Ectodermal cell (in vitro differentiated cells): ENCODE measurements at regions not wholly inside any gene's neighbourhood (a gene's known extent, or its start where the extent isn't known, plus 50 kb on each side); places are given as distances from the start of the nearest gene placed in this dataset.

Experiments
- H3K27ac ChIP-seq: 2 replicates; pipeline ENCODE4 v1.7.0; 2013; ENCODE audit warnings: mild to moderate bottlenecking, low read depth, low read length; ENCODE audit not compliant: insufficient read depth, poor library complexity, severe bottlenecking
- H3K27me3 ChIP-seq: 2 replicates; pipeline ENCODE4 v1.7.0; 2013; ENCODE audit warnings: mild to moderate bottlenecking, low read length; ENCODE audit not compliant: insufficient read depth, control insufficient read depth, poor library complexity, severe bottlenecking
- H3K36me3 ChIP-seq: one replicate; pipeline ENCODE4 v1.7.0; 2013; ENCODE audit warnings: low read length; ENCODE audit not compliant: control insufficient read depth, insufficient read depth
- H3K4me1 ChIP-seq: one replicate; pipeline ENCODE4 v1.7.0; 2013; ENCODE audit warnings: low read length; ENCODE audit not compliant: control insufficient read depth, insufficient read depth
- H3K4me3 ChIP-seq: 2 replicates; pipeline ENCODE4 v1.7.0; 2013; ENCODE audit warnings: low read depth, low read length, control low read depth; ENCODE audit not compliant: insufficient read depth
- H3K9me3 ChIP-seq: 2 replicates; pipeline ENCODE4 v1.7.0; 2013; ENCODE audit warnings: mild to moderate bottlenecking, low read length, moderate library complexity; ENCODE audit not compliant: control insufficient read depth
- WGBS, 2 experiments: methylation state at CpG; one replicate each; pipeline ENCODE4 v1.1.7; 2013; ENCODE audit warnings: missing lambda C conversion rate in 2 of 2; 5-methylcytosine and 5-hydroxymethylcytosine counted together

- Histone ChIP-seq H3K36me3 (no peaks in the 10 kb centered on the region), H3K4me3 (no peak overlapping the region), H3K27me3 (no peaks in the 10 kb centered on the region), H3K9me3 (no peaks in the 10 kb centered on the region), H3K4me1 (peaks cover 16% of the 10 kb centered on the region), H3K27ac (no peak overlapping the region)
- WGBS, 2 experiments, result 69 to 70% methylated on average over 20 of the region's 20 CpGs
Observed at GRCh38 chr12:111293266-111294009, 75.5 kb downstream of the PHETA1 start.

- H3K9me3 ChIP-seq, result no peaks in the 10 kb centered on the region
- no peak overlapping the region for H3K27ac ChIP-seq
- no peak overlapping the region for H3K4me3 ChIP-seq
- 95% methylated on average over 12 of the region's 12 CpGs for WGBS, 2 experiments
- peaks cover 13% of the 10 kb centered on the region for H3K4me1 ChIP-seq
- H3K36me3 ChIP-seq, result no peaks in the 10 kb centered on the region
- H3K27me3 ChIP-seq, result no peaks in the 10 kb centered on the region
Observed at GRCh38 chr12:111291357-111291756, 77.5 kb downstream of the PHETA1 start.

- H3K4me1 ChIP-seq, result peaks cover 20% of the 10 kb centered on the region
- no peaks in the 10 kb centered on the region for H3K36me3 ChIP-seq
- no peak overlapping the region for H3K4me3 ChIP-seq
- H3K27me3 ChIP-seq, result no peaks in the 10 kb centered on the region
- no peak overlapping the region for H3K27ac ChIP-seq
- 92 to 97% methylated on average over 10 of the region's 10 CpGs for WGBS, 2 experiments
- no peaks in the 10 kb centered on the region for H3K9me3 ChIP-seq
Observed at GRCh38 chr12:111288771-111289170, 80.1 kb downstream of the PHETA1 start.

- no peak overlapping the region for H3K4me3 ChIP-seq
- H3K36me3 ChIP-seq, result no peaks in the 10 kb centered on the region
- peaks cover 20% of the 10 kb centered on the region for H3K4me1 ChIP-seq
- no peaks in the 10 kb centered on the region for H3K9me3 ChIP-seq
- 94 to 95% methylated on average over 33 to 34 of the region's 34 CpGs for WGBS, 2 experiments
- H3K27ac ChIP-seq, result no peak overlapping the region
- no peaks in the 10 kb centered on the region for H3K27me3 ChIP-seq
Observed at GRCh38 chr12:111287125-111287900, 81.6 kb downstream of the PHETA1 start.

- 22% methylated on average over 5 of the region's 5 CpGs for WGBS, 2 experiments
- no peaks in the 10 kb centered on the region for H3K36me3 ChIP-seq
- no peaks in the 10 kb centered on the region for H3K27me3 ChIP-seq
- H3K9me3 ChIP-seq, result no peaks in the 10 kb centered on the region
- H3K27ac ChIP-seq, result no peak overlapping the region
- H3K4me3 ChIP-seq, result no peak overlapping the region
- peaks cover 20% of the 10 kb centered on the region for H3K4me1 ChIP-seq
Observed at GRCh38 chr12:111285200-111285599, 83.7 kb downstream of the PHETA1 start.

DNA sequence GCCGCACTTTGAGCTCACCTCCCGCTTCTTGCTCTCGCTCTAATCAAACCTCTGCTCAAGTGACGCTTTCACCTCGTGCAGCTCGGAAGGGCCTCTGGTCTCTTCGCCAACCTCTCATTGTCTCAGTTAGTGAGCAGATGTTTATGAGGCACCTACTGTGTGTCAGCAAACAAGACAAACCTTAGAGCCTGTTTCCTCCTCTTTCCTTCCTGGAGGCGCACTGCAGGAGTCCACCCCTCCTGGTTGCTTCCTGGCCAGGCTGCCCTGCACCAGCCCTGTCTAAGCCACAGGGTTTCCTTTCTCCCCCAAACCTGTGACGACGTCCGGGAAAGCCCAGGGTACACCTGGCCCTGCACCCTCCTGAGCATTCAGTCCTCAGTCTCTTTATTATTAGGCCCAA lies 84.2 kb downstream of the PHETA1 start:
- 44 to 47% methylated on average over 11 of the region's 11 CpGs for WGBS, 2 experiments

GRCh38 chr12:111283966-111284365 lies 84.9 kb downstream of the PHETA1 start:
- 90 to 93% methylated on average over 5 of the region's 5 CpGs for WGBS, 2 experiments
- no peak overlapping the region for H3K27ac ChIP-seq

More for the DNA sequence above, 84.2 kb downstream of the PHETA1 start:
- H3K27ac ChIP-seq, result no peak overlapping the region
- no peaks in the 10 kb centered on the region for H3K9me3 ChIP-seq
- H3K4me1 ChIP-seq, result peaks cover 20% of the 10 kb centered on the region
- H3K27me3 ChIP-seq, result no peaks in the 10 kb centered on the region
- no peak overlapping the region for H3K4me3 ChIP-seq
- no peaks in the 10 kb centered on the region for H3K36me3 ChIP-seq

GRCh38 chr12:111283521-111283920 lies 85.4 kb downstream of the PHETA1 start:
- peaks cover 20% of the 10 kb centered on the region for H3K4me1 ChIP-seq
- H3K9me3 ChIP-seq, result no peaks in the 10 kb centered on the region
- 94 to 97% methylated on average over 6 of the region's 6 CpGs for WGBS, 2 experiments
- H3K27me3 ChIP-seq, result no peaks in the 10 kb centered on the region
- no peak overlapping the region for H3K27ac ChIP-seq
- H3K4me3 ChIP-seq, result no peak overlapping the region
- H3K36me3 ChIP-seq, result no peaks in the 10 kb centered on the region

More at GRCh38 chr12:111283966-111284365, 84.9 kb downstream of the PHETA1 start:
- Histone ChIP-seq H3K4me3 (no peak overlapping the region), H3K9me3 (no peaks in the 10 kb centered on the region), H3K36me3 (no peaks in the 10 kb centered on the region), H3K4me1 (peaks cover 20% of the 10 kb centered on the region), H3K27me3 (no peaks in the 10 kb centered on the region)

DNA sequence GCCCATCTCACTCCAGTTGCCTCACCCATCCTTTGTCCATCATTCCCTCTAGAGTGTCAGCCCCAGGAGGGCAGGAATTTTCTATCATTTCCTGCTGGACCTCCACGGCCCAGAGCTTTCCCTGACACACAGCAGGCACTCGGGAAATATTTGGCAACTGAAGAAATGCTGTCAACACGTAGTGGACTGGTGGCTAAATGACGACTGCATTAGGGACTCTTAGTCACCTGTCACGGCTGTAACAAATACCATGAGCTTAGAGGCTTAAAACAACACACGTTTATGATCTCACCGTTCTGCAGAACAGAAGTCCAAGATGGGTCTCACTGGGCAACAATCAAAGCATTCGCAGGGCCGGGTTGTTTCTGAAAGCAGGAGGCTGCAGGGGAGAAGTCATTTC lies 91.3 kb downstream of the PHETA1 start:
- H3K9me3 ChIP-seq, result no peaks in the 10 kb centered on the region
- H3K27me3 ChIP-seq, result no peaks in the 10 kb centered on the region
- H3K27ac ChIP-seq, result no peak overlapping the region
- H3K36me3 ChIP-seq, result no peaks in the 10 kb centered on the region
- 88 to 90% methylated on average over 9 of the region's 9 CpGs for WGBS, 2 experiments
- H3K4me3 ChIP-seq, result no peak overlapping the region
- no peaks in the 10 kb centered on the region for H3K4me1 ChIP-seq

DNA sequence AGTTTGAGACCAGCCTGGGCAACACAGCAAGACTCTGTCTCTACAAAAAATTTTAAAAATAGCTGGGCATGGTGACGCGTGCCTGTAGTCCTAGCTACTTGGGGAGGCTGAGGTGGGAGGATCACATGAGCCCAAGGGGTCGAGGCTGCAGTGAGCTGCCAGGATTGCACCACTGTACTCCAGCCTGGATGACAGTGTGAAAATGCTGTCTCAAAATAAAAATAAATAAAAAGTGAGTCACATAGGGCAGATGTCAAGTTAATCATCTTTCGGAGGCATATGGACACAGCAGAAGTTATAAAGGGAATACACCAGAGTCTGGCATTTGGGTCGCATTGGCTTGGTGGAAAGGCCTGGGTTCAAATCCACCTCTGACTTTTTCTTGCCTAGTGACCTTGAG lies 92.7 kb downstream of the PHETA1 start:
- H3K4me1 ChIP-seq, result no peaks in the 10 kb centered on the region
- H3K4me3 ChIP-seq, result no peak overlapping the region
- no peaks in the 10 kb centered on the region for H3K36me3 ChIP-seq
- no peak overlapping the region for H3K27ac ChIP-seq
- no peaks in the 10 kb centered on the region for H3K9me3 ChIP-seq
- 94 to 95% methylated on average over 5 of the region's 5 CpGs for WGBS, 2 experiments
- no peaks in the 10 kb centered on the region for H3K27me3 ChIP-seq
